NOMO-1 treated with dmso at 0.1 percent for 144 hours (cell line): ENCODE measurements at regions not wholly inside any gene's neighbourhood (a gene's known extent, or its start where the extent isn't known, plus 50 kb on each side); places are given as distances from the start of the nearest gene placed in this dataset.

ENCODE experiments used
- DNase-seq: peaks from one replicate; lab custom pipeline; 2025; ENCODE audit not compliant: unreplicated experiment; lab: John Stamatoyannopoulos, UW

DNA sequence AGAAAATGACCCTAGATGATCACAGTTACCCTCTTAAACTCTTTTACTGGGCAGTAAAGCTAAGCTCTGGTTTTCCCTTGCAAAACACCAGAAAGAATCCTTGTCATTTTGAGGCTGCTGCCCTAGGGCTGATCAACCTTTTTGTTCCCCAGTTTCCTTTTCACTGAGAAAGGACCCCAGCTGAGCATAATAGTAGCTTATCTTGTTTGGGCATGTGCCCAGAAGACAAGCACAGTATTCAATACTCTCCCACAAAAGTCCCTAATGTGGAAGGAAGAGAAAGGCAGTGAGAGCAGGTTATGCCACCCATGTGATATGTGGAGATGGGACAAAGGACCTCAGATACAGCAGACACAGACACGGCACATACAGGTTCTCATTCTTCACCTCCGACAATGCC lies 332.6 kb upstream of the TMPO start:
- no peak for DNase-seq

- DNase-seq: no peak
These were observed 329.8 kb upstream of the TMPO start for GRCh38 chr12:98185606-98186005.

DNA sequence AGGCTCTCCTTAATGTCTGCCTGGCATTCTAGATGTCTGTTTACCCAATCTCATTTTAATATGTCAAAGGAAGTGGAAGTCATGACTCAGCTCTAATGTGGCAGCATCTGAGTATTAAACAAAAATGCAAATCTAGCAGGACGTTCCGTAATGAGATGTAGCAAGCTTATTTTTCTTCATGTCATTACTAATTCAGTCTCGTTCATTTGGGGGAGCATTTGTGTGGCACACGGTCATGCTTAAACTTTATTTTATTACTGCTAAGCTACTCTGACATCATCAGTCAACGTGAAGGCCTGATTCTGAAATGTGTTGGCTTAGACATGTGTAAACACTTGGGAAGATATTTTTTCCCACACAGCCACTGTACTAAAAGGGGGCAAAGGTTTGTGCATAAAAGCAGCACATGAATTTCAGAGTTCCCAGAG lies 326.7 kb upstream of the TMPO start:
- DNase-seq: peak; percentile 8

- DNase-seq: no peak
These were observed 320.8 kb upstream of the TMPO start for GRCh38 chr12:98194591-98194990.

GRCh38 chr12:98198261-98198982 lies 317.0 kb upstream of the TMPO start:
- no peak for DNase-seq

DNA sequence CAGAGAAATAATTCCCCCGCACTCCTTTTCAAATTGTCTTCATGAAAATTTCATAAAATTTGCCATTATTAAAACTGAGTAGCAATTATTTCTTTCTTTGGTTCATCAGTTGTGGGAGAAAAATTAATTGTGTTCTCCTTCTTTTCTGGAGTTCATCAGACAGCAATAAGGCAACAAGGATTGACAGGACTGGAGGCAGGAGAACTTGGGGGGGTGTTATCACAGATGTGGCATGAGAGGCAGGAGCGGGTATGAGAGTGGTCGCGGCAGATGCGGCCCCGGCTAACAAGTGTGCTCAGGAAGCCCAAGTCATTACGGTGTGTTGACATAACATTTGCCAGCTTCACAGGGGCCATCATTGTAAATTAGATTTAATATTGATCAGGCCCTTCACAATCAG lies 306.6 kb upstream of the TMPO start:
- DNase-seq: no peak

DNA sequence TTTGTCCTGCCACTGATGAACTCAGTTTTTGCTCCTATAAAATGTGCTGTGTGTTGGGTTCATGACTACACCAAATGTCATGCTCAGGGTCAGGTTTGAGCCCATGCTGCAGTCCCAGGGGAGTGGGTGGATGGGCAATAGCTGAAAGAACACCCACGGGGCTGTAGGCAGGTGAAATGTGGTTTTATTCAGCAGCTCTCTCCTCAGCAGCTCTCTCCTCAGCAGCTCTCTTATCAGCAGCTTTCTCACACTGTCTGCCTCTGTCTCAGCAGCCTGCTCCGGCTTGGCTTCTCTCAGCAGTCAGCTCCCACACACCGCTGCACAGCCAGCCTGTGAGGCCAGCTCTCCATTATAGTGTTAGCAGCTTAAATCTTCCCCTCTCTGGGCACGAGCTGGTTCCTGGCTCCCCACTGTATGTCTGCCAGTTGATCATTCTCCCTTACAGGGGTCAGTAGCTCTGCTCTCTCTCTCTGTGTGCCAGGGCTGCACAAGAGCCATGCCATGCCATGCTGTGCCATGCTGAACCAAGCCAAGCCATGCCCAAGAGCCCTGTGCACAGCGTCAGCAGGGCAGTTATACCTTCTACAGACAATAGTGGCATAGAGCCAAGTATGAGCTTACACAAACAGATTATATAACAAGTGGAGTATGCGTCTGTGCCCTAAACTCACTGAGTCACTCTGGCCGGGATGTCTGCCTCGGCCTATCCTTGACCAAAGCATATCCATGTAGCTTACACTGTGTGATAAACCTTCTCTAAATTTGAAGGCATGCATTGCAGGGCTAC lies 303.3 kb upstream of the TMPO start:
- no peak for DNase-seq

- DNase-seq: no peak
These were observed 301.8 kb upstream of the TMPO start for GRCh38 chr12:98213556-98213955.

DNA sequence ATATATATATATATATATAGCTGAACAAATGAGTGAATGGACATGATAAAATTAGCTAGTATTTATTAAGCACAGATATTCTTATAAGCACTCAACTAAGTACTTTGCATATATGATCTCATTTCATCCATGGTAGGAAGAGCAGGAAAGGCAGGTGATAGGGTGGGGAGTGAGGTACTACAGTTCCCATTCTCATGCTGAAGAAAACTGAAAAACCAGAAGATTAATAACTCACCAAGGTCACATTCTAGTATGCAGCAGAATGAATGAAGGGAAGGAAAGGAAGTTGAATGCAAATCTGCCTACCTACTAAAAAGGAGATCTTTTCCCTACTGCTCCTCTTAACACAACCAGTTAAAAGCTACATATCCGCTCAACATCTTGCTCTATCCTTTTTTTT lies 298.1 kb upstream of the TMPO start:
- DNase-seq: no peak

DNA sequence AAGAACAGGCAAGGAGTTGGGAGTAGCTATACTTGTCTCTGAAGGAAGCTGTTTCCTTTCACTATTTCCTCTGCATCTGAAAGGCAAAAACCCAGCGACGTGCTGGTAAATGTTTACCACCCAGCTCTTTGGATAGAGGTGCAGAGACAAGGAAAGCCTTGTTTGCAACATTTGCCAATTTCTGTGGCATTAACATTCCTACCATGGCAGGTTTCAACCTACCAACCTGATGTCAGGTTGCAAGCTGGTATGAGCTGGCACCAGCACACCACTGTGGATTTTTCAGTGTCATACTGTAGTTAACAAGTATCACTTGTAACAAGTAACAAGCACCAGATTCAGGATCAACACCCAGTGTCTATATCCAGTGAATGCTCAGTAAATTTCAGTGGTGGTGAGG lies 294.8 kb upstream of the TMPO start:
- DNase-seq: no peak

- DNase-seq: no peak
These were observed 294.1 kb upstream of the TMPO start for GRCh38 chr12:98221243-98221808.

GRCh38 chr12:98222135-98222534 lies 293.3 kb upstream of the TMPO start:
- DNase-seq: no peak

- DNase-seq: no peak
These were observed 290.7 kb upstream of the TMPO start for GRCh38 chr12:98224584-98225221.

DNA sequence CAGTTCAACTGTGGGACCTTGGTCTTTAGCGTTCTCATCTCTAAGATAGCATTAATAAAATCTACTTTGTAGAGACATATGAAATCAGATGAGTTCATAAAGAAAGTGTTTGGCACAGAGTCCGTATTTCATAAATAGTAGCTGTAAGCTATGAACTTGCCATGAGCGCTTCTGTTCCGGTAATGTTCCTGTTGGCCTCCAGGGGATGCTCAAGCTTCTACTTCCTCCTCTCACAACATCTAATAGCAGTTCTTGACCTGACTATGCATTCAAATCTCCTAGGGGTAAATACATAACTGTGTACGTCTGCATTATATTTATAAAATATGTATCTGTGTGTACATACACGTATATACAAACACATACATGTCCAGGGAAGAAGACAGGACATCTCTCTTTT lies 288.2 kb upstream of the TMPO start:
- peak; percentile 23 for DNase-seq

- no peak for DNase-seq
These were observed 286.5 kb upstream of the TMPO start for GRCh38 chr12:98228683-98229539.

- DNase-seq: no peak
These were observed 285.9 kb upstream of the TMPO start for GRCh38 chr12:98229540-98229924.

GRCh38 chr12:98232753-98233390 lies 282.5 kb upstream of the TMPO start:
- no peak for DNase-seq

GRCh38 chr12:98235301-98235700 lies 280.1 kb upstream of the TMPO start:
- no peak for DNase-seq

GRCh38 chr12:98238515-98239130 lies 276.8 kb upstream of the TMPO start:
- DNase-seq: no peak

DNA sequence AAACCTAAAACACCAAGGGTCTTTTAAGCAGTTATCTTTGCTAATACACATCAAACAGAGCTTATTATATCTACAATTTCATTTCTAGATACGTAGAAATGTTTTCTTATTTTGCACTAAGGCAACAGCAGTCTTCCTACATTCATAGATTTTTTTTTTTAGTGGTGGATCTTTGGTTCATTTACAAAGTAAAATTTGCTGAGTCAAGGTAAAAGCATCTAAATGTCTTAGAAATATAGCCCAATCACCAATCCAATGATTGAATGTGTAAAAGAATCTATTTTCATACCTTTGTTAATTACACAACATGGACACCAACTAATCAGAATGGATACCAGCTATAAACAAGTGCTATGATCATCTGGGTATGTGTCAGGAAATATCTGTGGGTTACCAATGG lies 272.2 kb upstream of the TMPO start:
- no peak for DNase-seq
